Peyer's patch (tissue), 4 donors: ENCODE measurements at regions not wholly inside any gene's neighbourhood (a gene's known extent, or its start where the extent isn't known, plus 50 kb on each side); places are given as distances from the start of the nearest gene placed in this dataset.

Experiments used
- DNase-seq, 3 donors: peaks; one replicate each; pipeline ENCODE4 v3.0.0-alpha.2; 2017 to 2019
- H3K27ac ChIP-seq, 4 donors: fragments of 200-600 bp; sonication (generic); one replicate each; pipeline ENCODE4 v1.5.1; 2016 to 2019
- H3K27me3 ChIP-seq, 2 donors: fragments of 200-600 bp; sonication (generic); one replicate each; pipeline ENCODE4 v1.5.1; 2019
- H3K36me3 ChIP-seq, 3 donors: fragments of 200-600 bp; sonication (generic); one replicate each; pipeline ENCODE4 v1.5.1; 2016 to 2019
- H3K4me1 ChIP-seq, 4 donors: fragments of 200-600 bp; sonication (generic); one replicate each; pipeline ENCODE4 v1.5.1; 2016 to 2019
- H3K4me3 ChIP-seq, 4 donors: fragments of 200-600 bp; sonication (generic); 1 replicate in 3 of 4; 2 replicates in 1 of 4; pipeline ENCODE4 v1.5.1; 2016 to 2019; ENCODE audit warnings: mild to moderate bottlenecking in 1 of 4
- H3K9me3 ChIP-seq, 4 donors: fragments of 200-600 bp; sonication (generic); one replicate each; pipeline ENCODE4 v1.5.1; 2016 to 2019; ENCODE audit warnings: mild to moderate bottlenecking in 1 of 4
- POLR2A ChIP-seq, 2 donors: fragments of 450-650 bp; IDR thresholded peaks; one replicate each; pipeline ENCODE4 v1.5.1; 2017; ENCODE audit warnings: antibody characterized with exemption in 2 of 2, mild to moderate bottlenecking in 2 of 2, moderate library complexity in 2 of 2
- TF ChIP-seq, protein P1 (sequence below), 6 experiments: fragments of 450-650 bp in 4 of 6; fragments of 200-600 bp in 2 of 6; sonication (generic) in 1 of 6; IDR thresholded peaks; one replicate each; pipeline ENCODE4 v1.5.1; 2017 to 2019; ENCODE audit warnings: antibody characterized with exemption in 6 of 6, mild to moderate bottlenecking in 3 of 6, moderate library complexity in 1 of 6

DNA sequence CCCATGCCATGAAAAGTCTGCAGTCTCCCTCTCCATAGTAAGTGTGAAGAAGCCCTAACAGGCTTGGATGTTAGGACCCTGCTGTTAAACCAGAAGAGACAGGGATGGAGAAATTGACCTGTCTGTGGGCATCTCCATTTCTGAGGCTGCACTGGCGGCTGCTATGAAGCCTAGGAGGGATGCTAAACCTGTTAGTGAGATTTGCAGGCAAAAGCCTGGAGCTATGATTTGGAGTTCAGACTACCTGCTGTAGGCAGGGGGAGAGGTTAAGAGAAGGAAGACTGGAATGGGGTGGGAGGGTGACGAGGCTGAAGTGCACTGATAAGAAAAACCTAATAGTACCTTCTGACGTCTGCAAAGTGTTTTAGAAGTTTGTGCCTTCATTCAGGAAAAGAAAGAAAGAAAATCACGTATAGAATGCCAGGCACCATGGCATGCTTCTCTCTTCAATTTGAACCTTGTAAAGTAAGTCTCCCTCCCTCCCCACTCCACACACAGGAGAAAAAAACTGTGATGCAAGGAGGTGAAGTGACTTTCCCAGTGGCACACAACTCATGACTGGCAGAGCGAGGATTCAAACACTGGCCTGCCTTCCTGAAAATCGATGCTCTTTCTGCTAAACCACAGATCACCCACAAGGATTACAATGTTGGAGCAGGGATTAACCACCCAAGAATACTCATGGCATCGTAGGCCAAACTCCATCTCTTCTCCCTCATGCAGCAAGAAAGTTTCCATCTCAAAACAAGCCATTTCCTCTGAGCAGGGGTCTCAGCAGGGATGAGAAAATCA, 98.5 kb upstream of the PKDCC start:
- no peaks in the 10 kb centered on the region for H3K36me3 ChIP-seq
- TF ChIP-seq, protein P1, sequence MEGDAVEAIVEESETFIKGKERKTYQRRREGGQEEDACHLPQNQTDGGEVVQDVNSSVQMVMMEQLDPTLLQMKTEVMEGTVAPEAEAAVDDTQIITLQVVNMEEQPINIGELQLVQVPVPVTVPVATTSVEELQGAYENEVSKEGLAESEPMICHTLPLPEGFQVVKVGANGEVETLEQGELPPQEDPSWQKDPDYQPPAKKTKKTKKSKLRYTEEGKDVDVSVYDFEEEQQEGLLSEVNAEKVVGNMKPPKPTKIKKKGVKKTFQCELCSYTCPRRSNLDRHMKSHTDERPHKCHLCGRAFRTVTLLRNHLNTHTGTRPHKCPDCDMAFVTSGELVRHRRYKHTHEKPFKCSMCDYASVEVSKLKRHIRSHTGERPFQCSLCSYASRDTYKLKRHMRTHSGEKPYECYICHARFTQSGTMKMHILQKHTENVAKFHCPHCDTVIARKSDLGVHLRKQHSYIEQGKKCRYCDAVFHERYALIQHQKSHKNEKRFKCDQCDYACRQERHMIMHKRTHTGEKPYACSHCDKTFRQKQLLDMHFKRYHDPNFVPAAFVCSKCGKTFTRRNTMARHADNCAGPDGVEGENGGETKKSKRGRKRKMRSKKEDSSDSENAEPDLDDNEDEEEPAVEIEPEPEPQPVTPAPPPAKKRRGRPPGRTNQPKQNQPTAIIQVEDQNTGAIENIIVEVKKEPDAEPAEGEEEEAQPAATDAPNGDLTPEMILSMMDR (IDR thresholded peaks at IDR 0.05) = no peak
- no peak for TF ChIP-seq POLR2A (IDR thresholded peaks at IDR 0.05)
- H3K4me1 ChIP-seq = no peaks in the 10 kb centered on the region
- no peak overlapping the region for H3K4me3 ChIP-seq
- no peaks in the 10 kb centered on the region for H3K27me3 ChIP-seq
- no peak overlapping the region for H3K27ac ChIP-seq
- H3K9me3 ChIP-seq = no peaks in the 10 kb centered on the region
- DNase-seq = no peak

DNA sequence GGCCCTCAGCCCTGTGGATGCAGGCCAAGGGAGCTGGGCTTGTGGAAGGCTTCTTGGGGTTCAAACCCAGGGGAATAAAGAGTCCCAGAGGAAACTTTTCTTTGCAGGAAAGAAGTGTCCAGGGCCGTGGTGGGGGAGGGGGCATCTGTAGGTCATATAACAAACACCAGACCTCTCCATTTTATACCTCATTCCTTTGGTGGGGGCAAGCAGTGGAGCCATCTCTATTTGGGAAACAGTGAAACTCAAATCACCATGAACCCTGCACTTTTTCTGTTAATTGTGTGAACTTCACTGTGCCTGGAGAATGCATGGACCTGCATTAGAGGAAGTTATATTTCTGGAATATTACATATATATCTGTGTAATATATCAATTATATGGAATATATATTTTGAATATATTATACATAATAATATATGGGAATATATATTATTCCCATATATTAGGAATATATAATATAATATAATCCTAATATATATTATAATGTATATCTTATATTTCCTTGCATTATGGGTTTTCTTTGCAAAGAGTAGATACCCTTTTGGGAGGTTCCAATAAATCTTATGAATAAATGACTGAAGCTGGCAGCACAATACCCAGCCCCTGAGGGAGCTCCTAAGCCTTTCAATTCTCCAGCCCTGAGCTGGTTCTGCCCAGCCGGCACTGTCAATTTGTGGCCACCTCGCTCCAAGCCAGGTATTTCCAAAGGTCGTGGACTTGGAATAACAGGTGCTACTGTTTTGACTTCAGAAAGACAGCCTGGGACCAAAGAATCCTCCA, 97.7 kb upstream of the PKDCC start:
- no peak for TF ChIP-seq POLR2A (IDR thresholded peaks at IDR 0.05)
- TF ChIP-seq, protein P1 (IDR thresholded peaks at IDR 0.05) = no peak
- no peak overlapping the region for H3K27ac ChIP-seq
- no peaks in the 10 kb centered on the region for H3K9me3 ChIP-seq
- no peaks in the 10 kb centered on the region for H3K27me3 ChIP-seq
- H3K36me3 ChIP-seq = no peaks in the 10 kb centered on the region
- H3K4me1 ChIP-seq = no peaks in the 10 kb centered on the region
- DNase-seq = no peak
- H3K4me3 ChIP-seq = no peak overlapping the region

DNA sequence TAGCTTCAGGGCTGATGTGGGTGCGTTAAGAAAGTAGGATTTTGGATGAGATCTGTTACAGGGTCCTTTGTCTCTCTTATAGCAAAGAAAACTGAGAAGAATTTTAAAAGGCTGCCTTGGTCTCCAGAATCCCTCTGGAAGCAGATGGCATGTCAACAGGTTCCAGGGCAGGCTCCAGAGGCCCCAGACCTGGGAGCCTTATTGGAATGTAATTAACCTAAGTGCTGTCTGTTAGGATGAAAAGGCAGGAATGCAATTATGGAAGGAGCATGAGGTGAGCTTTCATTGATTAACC, 97.2 kb upstream of the PKDCC start:
- Histone ChIP-seq H3K27me3 (no peaks in the 10 kb centered on the region), H3K4me3 (no peak overlapping the region), H3K27ac (no peak overlapping the region), H3K9me3 (no peaks in the 10 kb centered on the region), H3K4me1 (no peaks in the 10 kb centered on the region), H3K36me3 (no peaks in the 10 kb centered on the region)
- TF ChIP-seq, protein P1 (IDR thresholded peaks at IDR 0.05) = no peak
- TF ChIP-seq POLR2A (IDR thresholded peaks at IDR 0.05) = no peak
- no peak for DNase-seq

DNA sequence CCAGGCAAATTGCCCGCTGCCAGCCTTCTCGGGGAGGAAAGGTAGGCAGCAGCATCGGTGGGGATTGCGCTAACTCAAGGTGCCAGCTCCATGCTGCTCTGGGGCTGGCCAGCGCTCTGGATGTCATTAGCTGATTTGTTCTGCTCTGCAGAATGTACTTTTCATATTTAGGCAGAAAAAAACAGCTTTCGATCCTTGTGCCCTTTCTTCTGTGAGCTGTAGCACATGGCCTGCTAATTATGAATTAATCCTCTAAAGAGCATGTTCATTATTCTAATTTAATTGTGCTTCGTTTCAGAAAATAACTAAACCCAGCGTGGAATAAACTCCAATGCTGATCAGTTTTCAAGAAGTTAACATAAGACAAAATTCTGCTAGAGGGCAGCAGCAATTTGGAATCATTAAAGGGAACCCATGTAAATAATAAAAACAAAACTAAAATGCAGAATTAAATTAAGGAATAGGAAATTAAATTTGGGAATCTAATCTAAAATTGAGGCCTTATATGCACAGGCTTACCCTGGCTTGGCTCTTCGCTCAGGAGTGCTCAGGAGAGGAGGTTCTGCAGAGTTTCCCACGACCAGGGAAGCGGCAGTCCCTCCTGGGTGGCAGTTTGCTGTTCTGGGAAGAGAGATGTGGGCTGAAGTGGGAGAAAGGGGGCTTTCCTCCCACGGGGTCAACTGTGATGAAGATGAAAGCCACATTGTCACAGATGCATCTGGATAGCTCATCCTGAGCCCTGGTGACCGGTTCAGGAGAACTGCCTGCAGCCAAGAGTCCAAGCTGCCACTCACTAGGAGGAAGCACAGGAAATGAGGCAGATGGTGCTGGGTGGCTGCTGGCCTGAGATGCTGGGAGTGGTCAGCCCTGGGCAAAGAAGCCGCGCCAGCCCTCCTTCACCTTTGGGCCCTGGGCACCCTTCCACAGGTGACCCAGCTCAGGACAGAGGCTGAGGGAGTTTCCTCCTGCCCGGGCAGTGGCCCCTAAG, 93.2 kb upstream of the PKDCC start:
- no peak overlapping the region for H3K27ac ChIP-seq
- no peak for DNase-seq
- no peak overlapping the region for H3K4me3 ChIP-seq
- H3K9me3 ChIP-seq = no peaks in the 10 kb centered on the region
- TF ChIP-seq, protein P1 (IDR thresholded peaks at IDR 0.05) = no peak
- no peak for TF ChIP-seq POLR2A (IDR thresholded peaks at IDR 0.05)
- H3K4me1 ChIP-seq = no peaks in the 10 kb centered on the region
- H3K36me3 ChIP-seq = no peaks in the 10 kb centered on the region
- H3K27me3 ChIP-seq = no peaks in the 10 kb centered on the region

DNA sequence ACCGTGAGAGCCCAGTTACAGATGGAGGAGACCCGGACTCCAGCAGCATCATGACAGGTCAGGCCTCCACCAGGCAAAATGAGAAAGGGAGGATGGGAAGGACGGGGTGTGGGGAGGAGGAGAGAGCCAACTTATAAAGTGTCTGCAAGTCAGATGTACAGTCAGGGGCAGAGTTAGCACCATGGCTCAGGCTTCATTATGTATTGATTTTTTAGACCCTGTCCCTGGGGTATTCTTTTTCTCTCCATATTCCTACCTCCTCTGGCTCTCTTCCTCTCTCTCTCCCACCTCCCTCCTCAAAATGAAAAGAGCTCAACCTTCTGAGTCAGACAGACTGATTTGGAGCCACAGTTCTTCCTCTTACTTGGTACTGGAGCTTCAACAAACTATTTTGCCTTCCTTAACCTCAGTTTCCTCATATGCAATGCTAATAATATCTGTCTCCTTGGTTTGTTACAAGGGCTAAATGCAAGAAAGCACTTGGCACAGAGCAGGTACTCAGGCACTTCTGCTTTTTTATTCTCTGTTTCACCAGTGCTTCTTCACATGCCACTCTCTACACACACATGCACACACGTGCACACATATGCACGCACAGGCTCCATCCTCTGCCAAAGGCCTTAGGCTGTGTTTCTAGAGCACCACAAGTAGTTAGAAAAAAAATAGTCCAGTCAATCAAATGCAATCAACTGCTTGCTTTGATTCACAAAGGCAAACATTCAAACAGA, 92.3 kb upstream of the PKDCC start:
- no peaks in the 10 kb centered on the region for H3K4me1 ChIP-seq
- DNase-seq = no peak
- H3K9me3 ChIP-seq = no peaks in the 10 kb centered on the region
- H3K36me3 ChIP-seq = no peaks in the 10 kb centered on the region
- TF ChIP-seq, protein P1 (IDR thresholded peaks at IDR 0.05) = no peak
- no peak for TF ChIP-seq POLR2A (IDR thresholded peaks at IDR 0.05)
- no peaks in the 10 kb centered on the region for H3K27me3 ChIP-seq
- no peak overlapping the region for H3K4me3 ChIP-seq
- H3K27ac ChIP-seq = no peak overlapping the region
